HG02571 (cell line): ENCODE measurements at regions not wholly inside any gene's neighbourhood (a gene's known extent, or its start where the extent isn't known, plus 50 kb on each side); places are given as distances from the start of the nearest gene placed in this dataset.
"Not testable (repeated sequence)": the region's sequence is repeated elsewhere in the genome, so short reads cannot be mapped to it uniquely, and the experiment has no call there.

Experiments used
- ATAC-seq: cut with Tn5 transposase; IDR thresholded peaks from one replicate; pipeline ENCODE4 v1.9.1; 2021; ENCODE audit warnings: mild to moderate bottlenecking, moderate library complexity; ENCODE audit not compliant: unreplicated experiment

DNA sequence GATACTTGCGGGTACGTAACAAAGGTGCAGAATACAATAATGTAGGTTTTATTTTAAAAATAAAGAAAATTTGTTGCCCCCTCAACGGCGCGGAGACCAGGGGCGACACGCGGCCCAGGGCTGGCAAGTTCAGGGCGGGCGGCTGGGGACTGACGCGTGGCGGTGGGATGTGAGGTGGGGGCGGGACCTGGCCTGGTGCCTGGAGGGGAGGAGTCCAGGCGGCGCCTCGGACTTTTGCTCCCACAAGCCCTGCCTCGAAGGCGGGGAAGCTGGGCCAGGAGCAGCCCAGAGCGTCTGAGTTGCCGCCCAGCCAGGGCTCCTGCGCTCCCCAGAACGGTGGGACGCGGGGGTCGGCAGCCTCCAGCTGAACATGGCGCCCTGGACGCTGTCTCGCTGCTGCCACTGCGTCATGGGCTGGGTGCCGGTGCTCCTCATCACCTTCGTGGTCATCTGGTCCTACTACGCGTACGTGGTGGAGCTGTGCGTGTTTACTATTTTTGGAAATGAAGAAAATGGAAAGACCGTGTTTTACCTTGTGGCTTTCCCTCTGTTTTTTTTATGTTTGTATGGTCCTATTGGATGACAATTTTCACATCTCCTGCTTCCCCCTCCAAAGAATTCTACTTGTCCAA lies 1122.8 kb upstream of the ATXN8OS start:
- no peak for ATAC-seq

- ATAC-seq = no peak
Measured at GRCh38 chr13:68982961-68983619, 1124.5 kb upstream of the ATXN8OS start.

GRCh38 chr13:68976287-68976686 lies 1131.3 kb upstream of the ATXN8OS start:
- no peak for ATAC-seq

GRCh38 chr13:68970532-68970931 lies 1137.1 kb upstream of the ATXN8OS start:
- no peak for ATAC-seq

DNA sequence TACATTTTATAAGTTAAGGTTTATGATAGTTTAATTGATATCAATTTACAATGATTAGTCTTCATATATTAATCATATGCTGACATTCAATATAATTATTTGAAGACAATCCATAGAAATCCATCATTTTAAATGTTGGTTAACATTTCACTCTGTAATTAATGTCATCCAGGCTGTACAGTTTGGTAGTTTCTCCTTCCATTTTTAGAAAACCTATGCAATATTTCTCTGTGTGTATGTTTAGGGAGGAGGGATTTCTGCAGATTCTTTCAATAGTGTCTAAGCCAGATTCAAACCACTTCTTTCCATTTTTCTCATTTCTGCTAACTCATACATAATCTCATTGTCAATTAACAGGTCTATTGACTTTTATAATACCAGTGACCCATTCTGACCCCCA lies 1159.0 kb upstream of the ATXN8OS start:
- ATAC-seq = no peak

DNA sequence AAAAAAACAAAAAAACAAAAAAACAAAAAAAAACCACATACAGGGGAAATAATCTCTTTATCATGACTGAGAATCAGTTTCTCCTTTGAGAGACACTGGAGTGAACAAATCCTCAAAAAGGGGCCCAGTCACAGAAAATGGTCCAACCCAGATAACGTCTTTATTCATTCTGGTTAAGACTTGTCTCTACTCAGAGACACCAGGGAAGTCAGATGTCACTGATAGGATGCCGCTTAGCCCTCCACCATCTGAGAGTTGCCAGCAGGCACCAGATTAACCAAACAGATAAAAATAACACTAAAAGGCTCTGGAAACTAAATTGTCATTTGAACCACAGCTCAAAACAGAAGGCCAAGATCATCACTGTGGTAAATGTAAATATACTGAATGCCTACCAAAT lies 1163.4 kb upstream of the ATXN8OS start:
- ATAC-seq = no peak

- ATAC-seq = no peak
Measured at GRCh38 chr13:68940049-68940448, 1167.6 kb upstream of the ATXN8OS start.

DNA sequence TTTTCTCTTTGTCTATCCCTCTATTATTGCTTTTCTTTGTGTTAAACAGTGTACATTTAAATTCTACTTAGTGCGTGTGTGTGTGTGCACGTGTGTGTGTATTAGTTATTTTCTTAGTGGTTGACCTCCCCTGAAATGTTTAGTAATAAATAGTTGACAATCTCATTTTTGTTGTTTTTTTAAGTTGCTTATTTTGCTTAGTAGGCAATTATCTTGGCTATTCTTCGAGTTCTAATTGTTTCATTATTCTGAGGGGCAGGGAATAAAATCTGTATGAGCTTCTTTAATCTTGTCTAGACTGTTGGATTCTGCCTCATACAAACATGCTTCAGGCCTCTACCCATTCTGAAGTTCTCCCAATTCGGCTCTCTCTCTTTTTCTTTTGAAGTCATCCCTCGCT lies 1169.0 kb upstream of the ATXN8OS start:
- ATAC-seq = no peak

- no peak for ATAC-seq
Measured at GRCh38 chr13:68929075-68929745, 1178.4 kb upstream of the ATXN8OS start.

- ATAC-seq = no peak
Measured at GRCh38 chr13:68927387-68928026, 1180.1 kb upstream of the ATXN8OS start.

DNA sequence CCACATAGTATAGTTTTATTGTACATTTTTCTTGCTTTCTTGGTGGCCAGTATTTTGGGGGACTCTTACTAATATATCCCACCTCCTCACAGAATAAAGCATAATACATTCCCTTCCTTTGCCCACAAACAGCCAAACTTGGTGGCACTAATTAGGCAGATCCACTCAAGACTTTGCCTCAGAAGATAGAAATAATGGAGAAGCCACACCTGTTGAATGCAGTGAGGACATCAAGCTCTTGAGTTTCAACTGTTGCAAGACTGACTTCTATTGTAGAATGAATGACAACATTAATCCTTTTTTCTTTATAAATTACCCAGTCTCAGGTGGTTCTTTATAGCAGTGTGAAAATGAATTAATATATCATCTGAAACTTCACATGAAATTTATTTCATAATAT lies 1183.6 kb upstream of the ATXN8OS start:
- ATAC-seq = no peak

GRCh38 chr13:68908879-68909278 lies 1198.7 kb upstream of the ATXN8OS start:
- no peak for ATAC-seq

DNA sequence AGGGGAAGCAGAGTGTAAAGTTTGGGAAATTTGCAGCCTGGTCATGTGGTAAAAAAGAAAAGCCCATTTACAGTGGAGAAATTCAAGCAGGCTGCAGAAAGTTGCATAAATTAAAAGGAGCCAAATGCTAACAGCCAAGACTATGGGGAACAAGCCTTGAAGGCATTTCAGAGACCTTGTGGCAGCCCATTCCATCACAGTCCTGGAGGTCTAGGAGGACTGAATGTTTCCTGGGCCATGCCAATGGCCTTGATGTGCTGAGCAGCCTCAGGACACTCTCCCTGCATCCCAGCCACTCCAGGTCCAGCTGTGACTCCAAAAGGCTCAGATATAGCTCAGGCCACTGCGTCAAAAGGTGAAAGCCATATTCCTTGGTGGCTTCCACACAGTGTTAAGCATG lies 1202.4 kb upstream of the ATXN8OS start:
- no peak for ATAC-seq

DNA sequence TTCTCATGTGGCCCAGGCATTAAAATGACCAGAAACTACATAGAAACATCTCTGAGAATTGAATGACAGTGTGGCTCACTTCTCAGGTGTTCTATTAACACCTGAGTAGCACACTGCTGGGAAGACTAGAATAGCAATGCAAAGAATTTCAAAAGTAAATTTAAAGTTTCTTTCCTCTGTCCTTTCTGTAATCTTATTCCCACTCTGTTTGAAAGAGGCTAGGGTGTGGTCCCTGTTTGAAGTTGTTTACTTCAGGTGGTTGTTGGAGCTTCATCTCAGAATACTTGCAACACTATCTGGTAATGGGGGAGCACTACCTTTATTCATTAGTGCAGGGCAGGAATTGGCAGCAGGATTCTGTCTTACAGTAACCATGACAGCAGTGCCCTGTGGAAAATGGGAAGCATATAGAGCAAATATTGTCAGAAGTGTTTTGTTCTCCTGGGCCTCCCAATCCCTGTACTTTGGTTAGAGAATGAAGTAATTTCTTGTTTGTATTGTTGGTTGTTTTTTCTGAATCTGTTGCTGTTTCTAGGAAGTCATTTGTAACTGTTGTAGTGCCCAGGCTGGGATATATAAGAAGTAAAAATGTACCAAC lies 1210.2 kb upstream of the ATXN8OS start:
- no peak for ATAC-seq

- no peak for ATAC-seq
Measured at GRCh38 chr13:68895696-68896095, 1211.9 kb upstream of the ATXN8OS start.

DNA sequence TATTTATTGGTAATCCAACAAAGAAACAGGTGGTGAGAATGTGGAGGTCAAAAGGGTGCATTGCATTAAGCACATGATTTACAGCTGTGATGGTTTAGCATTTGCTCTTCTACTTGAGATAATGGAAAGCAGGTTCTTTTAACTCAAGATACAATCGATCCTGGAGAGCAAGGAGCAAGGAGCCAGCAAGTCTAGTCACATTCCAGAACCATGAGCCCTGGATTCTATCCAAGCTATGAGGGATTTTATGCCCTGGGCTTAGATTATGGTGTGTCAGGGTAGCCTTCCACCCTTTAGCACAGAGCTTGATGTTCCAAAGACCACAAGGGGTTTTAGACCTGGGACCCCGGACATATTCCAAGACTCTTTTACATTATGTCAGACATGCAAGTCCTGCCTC lies 1213.9 kb upstream of the ATXN8OS start:
- ATAC-seq = not testable (repeated sequence)

DNA sequence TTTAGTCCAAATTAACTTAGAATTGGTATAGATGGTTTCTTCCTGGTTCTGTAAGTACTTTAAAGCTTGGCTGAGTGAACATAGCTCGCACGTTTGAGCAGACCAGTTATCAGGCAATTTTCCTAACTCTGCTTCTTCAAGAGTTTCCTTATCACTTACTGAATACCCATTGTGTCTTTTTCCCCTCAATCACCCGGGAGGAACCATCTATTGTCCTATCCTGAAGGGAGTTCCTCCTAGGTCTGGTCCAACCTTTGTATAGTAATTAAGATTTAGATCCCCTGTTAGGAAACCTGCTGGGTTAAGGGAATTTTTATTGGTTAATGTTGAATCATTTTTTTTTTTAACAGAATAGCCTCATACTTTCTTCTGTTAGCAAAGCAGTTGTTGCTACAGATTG lies 1215.0 kb upstream of the ATXN8OS start:
- not testable (repeated sequence) for ATAC-seq

GRCh38 chr13:68890101-68890500 lies 1217.5 kb upstream of the ATXN8OS start:
- ATAC-seq = not testable (repeated sequence)

GRCh38 chr13:68888832-68889231 lies 1218.8 kb upstream of the ATXN8OS start:
- no peak for ATAC-seq

- no peak for ATAC-seq
Measured at GRCh38 chr13:68872338-68872737, 1235.3 kb upstream of the ATXN8OS start.

GRCh38 chr13:68851026-68851425 lies 1256.6 kb upstream of the ATXN8OS start:
- ATAC-seq = no peak
